GM18951 (cell line): ENCODE measurements at regions not wholly inside any gene's neighbourhood (a gene's known extent, or its start where the extent isn't known, plus 50 kb on each side); places are given as distances from the start of the nearest gene placed in this dataset.

Experiments used
- POLR2A ChIP-seq: IDR thresholded peaks from 4 replicates; pipeline ENCODE4 v1.6.1; 2011; ENCODE audit warnings: mild to moderate bottlenecking; ENCODE audit not compliant: insufficient read length, insufficient read depth; ENCODE audit errors: extremely low read depth
- in situ Hi-C: fragments of 300-500 bp; cut with MboI; formaldehyde crosslinking; loops from one replicate; pipeline ENCODE4 v1.12.0; 2022; ENCODE audit warnings: low sequenced_read_pairs, mixed read lengths, inconsistent platforms; ENCODE audit not compliant: unreplicated experiment

DNA sequence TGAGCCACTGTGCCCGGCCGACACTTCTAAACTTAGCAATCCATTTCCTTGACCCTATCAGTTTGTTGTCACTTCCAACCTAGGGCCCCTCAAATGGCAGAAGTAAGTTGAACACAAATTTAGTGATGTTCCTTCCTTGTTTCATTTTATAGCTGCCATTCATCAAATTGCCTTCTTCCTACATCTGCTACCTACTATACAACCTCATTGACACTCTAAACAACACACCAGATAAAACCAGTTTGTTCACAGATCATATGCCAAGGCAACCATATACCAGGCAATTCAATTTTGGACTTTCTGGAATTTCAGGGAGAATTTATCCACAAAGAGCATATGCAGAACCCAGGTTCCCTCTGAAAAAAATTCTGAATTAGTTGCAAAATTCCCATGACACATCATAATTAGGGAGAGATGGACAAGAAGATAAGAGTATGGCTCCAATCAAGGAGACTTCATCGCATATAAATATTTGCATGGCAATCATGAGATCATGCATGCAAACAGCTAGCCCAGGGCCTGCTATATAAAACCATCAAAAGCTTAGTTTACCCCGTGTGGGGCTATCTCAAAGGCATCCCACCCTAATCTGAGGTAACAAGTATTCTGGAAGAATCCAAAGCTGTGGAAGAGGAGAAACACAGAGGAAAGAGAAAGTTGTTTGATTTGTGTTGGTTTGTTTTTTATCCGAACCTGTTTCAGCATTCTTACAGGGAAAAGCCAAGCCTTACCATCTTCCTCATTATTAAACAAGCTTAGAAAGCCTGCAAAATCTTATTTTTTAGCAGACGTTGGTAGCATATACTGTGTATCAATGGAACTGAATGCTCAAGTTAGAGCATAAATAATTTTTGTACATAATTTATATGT lies 132.8 kb upstream of the TNFAIP3 start:
- in situ Hi-C loops: no loop called here
- TF ChIP-seq POLR2A: no peak

DNA sequence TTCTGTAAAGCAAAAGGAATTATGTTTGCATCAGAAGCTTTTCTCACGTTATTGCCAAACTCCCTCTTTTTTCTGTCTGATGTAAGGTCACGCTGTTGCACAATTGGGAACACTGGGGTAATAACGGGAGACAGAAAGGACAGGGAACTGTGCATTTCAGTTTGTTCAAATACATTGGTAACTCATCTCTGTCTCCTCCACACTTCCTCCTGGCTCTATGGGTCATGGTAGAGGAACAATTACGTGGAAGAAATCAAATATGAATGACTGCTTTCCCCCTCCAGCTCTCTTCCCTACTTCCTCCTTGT lies 132.2 kb upstream of the TNFAIP3 start:
- in situ Hi-C loops: no loop called here

DNA sequence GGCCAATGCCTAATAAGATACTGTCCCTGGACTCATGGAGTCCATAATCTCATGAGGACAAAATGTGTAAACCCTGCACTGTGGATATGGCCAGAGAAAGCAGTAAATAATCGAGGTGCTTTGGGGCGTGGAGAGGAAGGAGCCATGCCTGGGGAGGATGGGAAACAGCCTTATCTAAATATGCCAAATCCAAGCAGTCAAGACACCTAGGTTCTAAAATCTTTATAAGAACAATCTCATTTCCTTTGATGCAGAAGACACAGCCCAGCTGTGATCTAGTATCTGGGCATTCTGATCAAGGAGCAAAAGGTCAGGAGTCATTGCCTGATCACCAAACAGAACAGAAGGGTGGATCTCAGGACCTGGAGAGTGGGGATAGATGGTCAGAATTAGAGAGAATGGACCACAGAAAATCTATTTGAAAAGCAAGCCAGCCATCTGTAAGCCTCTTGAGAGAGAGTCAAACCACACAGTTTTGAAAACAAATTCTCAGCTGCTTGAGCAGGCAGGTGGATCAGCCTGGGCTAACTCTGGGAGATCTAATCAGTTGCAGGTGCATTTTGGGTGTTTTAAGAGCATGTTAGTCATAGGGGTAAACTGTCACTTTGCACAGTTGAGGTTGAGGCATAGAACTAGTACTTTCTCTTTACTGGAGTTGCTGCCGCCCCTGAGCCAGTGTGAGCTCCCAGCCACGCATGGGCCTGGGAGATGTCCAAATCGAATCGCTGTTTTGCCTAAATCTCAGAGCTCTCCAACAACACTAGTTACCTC lies 130.8 kb upstream of the TNFAIP3 start:
- in situ Hi-C loops: no loop called here
- no peak for TF ChIP-seq POLR2A

More for the DNA sequence above, 132.2 kb upstream of the TNFAIP3 start:
- TF ChIP-seq POLR2A: no peak

DNA sequence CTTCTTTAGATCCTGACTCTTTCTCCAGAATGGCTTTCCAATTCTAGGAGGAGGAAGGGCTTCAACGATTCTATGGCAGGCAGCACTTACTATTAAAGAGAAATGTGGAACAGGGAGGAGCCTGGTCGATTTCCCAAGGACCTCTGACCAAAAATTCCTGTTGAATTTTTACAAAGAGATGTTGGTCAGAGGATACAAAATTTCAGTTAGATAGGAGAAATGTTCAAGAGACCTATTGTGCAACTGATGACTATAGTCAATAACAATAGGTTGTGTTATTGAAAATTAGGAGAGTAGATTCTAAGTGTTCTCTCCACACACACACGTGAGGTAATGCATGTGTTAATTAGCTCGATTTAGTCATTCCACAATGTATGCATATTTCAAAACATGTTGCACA lies 130.1 kb upstream of the TNFAIP3 start:
- in situ Hi-C loops: no loop called here
- TF ChIP-seq POLR2A: no peak

DNA sequence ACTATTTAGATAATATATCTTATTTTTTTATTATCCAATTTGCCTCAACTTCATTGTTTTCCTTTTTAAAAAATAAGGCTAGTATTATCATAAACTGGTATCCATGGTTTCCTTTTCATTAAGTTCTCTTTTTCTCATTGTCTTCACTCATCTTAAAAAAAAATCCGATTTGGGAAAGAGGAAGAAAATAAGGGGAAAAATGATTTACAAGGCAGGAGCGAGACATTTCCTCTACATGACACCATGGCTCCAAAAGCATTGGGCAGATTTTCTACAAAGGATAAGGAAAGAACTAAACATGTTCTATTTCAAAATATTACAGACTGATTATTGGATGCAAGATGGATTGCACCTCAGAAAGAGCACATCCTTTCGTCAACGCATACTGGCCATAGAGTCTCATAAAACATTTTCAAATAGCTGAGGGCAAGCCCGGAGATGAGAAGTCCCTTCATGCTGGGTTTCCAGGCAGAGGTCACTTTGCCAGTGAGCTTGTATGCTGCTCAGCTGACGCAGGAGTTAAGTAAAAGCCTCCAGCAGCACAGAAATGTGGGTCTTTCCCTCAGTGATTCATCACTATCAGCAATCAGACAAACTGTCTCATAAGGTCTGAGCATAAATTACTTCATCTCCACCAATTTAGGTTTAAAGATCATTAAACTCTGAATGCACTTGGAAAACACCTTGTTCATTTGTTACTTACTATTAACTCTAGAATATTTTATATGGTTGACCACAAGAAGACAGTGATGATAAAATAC lies 129.0 kb upstream of the TNFAIP3 start:
- no peak for TF ChIP-seq POLR2A
- in situ Hi-C loops: no loop called here

DNA sequence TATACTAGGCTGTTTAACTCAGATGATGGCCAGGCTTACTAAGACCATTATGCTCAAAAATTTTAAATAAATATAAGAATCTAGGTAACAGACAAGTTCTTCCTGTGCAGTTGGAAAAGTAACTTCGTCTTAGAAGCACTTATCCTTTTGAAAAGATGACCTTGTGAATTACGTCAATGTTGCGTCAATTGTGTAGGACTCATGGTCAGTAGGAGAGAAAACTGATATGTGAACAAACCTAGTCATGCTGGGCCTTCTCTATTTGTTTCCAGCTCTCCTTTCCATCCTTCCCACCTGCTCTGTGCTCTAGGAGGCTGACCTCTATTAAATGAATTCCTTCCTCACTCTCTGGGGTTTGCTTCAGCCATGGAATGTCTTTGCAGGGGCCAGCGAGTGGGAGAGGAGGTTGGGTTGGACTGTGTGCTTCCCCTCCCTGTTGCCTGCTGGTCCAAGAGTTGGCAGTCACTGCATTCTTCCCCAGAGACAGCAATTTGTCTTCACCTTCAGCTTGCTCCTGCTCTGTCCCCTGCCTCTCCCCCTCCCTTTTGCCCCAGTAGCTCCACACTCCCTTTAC lies 128.0 kb upstream of the TNFAIP3 start:
- in situ Hi-C loops: no loop called here
- no peak for TF ChIP-seq POLR2A

DNA sequence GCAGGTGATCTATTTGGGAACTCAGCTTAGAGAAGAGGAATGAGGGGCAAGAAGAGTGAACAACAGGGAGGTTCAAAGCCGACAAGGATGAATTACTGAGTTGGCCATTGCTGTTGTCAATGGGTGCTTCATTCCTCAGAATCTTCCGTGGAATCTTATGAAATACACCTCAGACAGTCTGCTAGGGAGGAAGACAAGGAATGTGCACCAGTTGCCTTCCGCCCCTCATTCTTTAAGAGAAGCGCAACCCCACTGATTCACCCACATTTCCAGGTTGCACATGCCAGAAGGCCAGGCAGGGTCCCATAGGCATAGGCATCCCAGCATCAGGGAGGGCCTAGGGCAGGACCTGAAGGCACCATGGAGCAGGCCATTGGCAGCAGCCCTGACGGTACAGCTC lies 127.5 kb upstream of the TNFAIP3 start:
- TF ChIP-seq POLR2A: no peak
- in situ Hi-C loops: no loop called here

DNA sequence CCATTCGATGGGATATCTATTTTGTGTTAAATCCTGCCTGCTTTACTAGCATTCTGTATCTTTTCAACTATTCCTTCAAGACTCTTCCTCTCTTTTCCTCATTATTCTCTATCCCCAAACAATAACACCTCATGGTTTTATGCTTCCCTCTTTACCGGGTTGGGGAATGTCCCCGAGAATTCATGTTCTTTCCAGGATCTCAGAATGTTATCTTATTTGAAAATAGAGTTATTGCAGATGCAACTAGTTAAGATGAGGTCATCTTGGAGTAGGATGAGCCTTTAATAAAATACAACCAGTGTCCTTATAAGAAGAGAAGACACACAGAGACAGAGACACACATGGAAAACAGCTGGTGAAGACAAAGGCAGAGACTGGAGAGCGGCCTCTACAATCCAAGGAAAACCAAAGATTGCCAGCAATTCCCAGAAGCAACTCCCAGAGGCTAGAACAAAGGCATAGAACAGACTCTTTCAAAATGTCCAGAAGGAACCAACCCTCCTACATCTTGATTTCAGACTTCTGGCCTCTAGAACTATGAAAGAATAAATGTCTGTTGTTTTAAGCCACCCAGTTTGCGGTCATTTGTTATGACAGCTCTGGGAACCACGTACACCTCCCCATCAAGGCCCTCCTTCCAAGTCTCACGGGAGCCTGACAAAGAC lies 126.8 kb upstream of the TNFAIP3 start:
- no peak for TF ChIP-seq POLR2A
- in situ Hi-C loops: no loop called here

DNA sequence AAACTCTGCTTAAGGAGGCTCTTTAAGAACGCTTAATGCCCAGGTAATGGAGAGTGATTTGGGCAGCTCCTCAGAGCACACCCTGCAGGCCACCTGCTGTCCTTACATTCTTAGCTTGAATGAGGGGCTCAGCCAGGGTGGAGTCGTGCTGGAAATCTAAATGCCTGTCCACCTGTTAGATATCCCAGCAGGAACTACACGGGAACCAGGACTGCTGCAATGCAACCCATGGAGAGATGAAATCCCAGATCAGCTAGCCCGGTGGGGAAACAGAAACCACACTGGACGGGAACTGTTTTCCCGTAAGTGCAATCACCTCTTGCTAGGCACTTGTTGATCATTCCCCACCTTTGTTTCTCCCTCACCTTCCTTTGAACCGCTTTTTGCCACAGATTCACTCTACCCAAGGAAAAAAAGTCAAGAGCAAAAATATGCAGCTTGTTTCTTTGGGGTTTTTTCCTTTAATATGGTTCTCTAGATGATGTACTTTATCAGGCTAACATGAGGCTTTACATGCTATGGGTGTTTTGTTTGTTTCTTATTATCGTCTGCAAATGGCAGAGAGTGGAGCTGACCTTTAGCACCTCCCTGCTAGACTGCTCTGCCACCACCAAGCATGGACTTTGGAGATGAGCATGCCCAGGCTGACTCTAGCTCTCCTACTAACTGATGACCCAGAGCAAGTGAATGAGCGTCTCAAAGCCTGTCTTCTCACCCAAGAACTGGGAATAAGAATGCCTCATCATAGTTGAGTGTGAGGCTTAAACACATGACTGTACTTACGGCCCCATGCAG lies 125.9 kb upstream of the TNFAIP3 start:
- no peak for TF ChIP-seq POLR2A
- in situ Hi-C loops: no loop called here

DNA sequence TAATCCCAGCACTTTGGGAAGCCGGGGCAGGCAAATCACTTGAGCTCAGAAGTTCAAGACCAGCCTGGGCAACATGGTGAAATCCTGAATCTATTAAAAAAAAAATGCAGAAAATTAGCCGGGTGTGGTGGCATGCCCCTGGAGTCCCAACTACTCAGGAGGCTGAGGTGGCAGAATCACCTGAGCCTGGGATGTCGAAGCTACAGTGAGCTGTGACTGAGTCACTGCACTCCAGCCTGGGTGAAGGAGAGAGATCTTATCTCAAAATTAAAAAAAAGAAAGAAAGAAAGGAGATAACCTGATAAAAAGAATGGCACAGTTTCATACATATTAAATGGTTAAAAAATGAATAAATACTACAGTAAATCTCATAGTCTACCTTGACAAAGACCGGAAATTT lies 123.6 kb upstream of the TNFAIP3 start:
- TF ChIP-seq POLR2A: no peak
- in situ Hi-C loops: no loop called here

DNA sequence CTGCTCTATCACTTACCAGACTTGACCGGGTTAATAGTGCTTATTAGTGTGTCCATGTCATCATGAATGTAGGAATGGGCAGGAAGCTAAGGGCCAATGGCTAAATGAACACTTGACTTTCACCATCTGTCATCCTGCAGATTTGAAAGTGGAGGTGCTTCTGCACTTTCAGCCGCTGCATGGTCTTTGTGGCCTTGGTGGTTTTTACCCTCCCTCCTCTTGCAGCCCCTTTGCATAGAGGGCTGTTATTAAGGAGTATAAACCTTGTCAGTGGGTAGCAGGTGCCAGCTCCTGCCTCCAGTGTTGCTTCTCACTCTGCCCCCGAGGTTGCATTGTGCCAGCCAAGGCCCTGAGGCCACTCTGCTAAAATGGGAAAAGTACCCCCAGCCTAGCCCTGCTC lies 122.2 kb upstream of the TNFAIP3 start:
- in situ Hi-C loops: no loop called here
- no peak for TF ChIP-seq POLR2A

DNA sequence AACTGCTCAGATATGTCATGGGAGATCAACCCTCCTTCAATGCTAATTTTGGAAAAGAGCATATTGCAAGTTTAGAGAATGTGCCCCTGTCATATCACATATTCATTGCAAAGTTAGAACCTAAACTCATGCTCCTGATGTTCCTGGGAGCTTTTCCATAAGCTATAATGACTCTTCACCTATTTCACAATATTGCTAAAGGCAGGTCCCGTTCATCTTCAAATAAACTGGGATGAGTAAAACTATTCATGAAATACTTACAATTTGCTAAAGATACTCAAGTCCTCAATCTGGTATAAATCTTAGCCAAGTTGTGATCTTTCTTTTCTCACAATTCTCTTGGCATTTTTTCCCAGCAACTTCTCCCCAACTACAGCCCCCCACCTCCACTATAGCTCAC lies 121.7 kb upstream of the TNFAIP3 start:
- TF ChIP-seq POLR2A: no peak
- in situ Hi-C loops: no loop called here
